ENCODE measurements at regions not wholly inside any gene's neighbourhood (a gene's known extent, or its start where the extent isn't known, plus 50 kb on each side); places are given as distances from the start of the nearest gene placed in this dataset.
"Not testable (repeated sequence)": the region's sequence is repeated elsewhere in the genome, so short reads cannot be mapped to it uniquely, and the experiment has no call there.

DNA sequence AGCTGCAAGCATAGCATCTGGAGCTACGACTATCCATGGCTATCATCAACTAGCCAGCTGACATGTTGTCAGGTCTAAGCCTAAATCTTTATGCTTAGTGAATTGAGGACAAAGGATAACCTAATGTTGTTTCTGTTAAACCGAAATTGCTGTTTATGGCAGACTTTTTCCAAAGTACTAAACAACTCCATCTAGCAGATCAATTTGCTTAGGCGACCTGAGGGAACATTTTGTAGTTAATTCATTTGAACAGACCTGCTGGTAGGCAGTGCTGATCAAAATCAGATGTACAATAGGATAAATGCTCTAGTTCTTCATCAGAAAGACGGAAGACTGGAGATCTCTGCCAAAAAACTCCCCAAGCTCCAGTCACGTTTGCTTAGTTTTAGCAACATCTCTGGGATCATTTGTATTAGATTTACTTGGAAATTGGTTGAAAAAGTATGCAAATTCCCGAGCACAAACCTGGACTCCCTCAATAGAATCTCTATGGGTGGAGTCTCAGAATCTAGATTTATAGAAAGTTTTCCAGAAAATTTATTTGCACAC is 301.6 kb upstream of the NRP1 start:
- no peak for DNase-seq

DNA sequence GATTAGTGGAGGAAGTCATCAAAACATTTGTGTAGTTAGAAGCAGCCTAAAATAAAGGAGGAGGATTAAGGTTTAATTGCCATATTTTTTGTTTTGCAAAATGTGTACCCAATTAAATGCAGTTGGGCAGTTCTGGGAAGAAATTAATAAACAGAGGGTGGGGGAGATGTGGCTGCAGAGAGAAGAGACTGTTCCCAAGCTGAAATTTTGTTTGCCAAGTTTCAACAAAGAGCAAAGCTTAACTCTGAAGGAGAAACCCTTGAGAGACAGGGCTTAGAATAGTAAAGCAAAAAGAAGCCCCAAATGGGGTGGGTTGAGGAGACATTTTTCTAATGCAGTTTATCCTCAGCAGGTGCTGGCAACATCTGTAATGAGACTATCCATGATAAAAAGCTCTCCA is 298.0 kb upstream of the NRP1 start:
- DNase-seq, result no peak

DNA sequence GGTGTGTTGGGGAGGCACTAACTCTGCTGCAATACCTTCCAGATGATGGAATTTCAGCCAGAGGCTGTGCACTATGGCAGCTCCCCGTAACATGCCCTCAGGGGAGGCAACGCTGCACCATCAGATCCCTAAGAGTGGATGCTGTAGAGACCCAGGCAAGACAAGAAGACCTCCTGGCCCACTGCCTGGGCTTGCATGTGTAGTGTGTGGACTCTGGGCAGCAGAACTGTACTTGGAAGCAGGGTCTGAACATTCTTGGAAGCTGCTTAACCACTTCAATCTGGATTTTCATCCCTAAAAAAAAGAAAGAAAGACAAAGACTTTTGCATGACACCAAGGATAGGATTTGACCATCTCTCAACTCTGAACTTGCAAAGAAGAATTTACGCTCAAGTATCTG is 297.5 kb upstream of the NRP1 start:
- no peak for DNase-seq

DNA sequence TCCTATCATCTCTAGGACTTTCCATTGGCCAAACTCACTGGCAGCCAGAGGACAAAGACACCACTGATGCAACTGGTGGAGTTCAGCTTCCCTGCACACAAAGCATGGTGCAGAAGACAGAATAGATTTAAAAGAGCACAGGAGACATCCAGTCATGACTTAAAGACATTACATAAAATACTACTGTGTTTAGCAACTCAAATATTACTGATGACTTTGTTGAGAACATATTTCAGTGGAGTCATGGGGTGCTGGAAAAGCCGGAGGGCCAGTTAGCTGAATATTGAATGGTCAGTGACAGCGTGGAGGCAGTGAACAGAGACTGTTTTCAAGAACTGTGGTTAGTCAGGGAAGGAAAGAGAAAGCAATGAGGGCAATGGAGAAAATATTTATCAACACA is 296.3 kb upstream of the NRP1 start:
- DNase-seq, result no peak

DNA sequence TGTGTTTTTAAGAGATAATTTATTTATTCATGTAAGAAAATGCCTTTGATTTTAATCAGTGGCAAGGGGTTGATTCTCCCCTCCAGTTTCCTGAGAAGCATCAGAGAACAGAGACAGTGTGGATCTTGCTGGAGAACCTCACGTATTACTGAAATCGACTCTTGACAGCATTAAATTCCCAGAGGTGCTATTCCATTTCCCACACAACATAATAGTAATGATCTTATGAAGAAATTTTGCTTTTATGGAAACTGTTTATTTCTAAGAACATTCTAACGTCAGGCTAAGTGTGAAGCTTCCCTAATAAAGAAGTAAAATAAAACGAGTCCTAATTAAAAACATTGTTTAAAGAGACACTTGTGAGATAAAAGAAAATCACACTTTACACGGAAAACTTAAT is 293.1 kb upstream of the NRP1 start:
- DNase-seq, result no peak

DNA sequence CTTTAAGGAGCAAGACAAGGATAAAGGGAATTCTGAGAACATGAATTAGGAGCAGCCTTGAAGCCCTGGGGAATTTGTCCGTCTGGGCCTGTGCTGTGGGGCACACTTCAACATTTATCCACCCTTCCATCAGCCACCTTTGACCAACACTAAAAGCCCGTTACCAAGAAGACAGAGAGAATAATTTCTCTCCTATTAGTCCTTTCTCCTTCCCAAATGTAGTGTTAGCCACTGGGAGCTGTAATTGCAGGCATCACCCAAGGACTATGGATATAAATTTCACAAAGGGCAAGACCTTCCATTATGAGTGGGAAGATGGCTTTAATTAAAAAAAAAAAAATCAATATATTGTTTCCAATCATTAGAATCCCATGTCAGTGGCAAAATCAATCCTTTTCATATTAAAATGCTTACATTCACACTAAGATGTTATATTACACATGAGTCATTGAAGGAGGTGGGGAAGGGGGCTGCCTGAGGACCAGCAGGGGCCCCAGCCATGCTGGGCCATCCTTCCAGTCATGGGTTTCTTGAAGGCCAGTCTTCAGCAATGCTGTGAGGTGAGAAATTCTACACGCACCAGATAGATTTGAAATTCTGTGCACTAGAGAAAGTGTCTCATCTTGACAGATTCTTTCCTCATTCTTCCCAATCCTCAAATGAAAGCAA is 292.5 kb upstream of the NRP1 start:
- DNase-seq, result no peak

DNA sequence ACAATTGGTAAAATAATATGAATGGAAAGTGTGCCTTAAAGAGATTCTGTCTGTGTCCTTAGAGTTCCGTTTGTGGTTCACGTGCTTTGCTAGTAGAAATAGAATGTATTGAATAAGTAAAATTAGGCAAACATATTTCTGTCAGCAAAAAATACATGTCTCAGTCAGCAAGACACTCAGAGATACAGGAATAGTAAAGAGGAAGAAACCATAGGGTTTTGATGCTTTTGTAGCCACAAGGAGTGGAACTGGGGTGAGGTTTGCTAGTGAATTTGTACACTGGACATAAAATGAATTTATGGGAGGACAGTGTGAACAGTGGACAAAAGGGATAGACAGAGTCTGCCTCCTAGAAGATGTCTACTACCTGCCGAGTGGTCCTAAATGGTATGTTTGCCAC is 289.2 kb upstream of the NRP1 start:
- no peak for DNase-seq

DNA sequence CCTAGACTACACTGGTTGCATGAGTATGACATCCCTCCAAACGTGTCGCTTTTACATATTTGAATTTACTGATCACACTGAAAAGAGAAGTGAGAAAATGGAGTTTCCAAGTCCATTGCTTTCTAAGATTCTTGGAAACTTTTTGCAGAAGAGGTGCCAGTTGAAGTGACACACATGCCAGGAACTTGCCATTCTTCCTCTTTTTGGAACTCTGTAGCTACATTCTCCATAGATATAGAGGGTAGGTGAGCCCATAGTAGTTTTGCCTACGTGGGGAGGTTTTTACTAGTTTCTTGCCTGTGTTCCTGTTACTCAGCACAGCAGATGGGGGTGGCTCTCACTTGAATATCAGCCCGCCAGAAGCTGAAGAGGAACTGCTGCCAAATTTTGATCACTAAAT is 286.6 kb upstream of the NRP1 start:
- peak; percentile 31 for DNase-seq

DNA sequence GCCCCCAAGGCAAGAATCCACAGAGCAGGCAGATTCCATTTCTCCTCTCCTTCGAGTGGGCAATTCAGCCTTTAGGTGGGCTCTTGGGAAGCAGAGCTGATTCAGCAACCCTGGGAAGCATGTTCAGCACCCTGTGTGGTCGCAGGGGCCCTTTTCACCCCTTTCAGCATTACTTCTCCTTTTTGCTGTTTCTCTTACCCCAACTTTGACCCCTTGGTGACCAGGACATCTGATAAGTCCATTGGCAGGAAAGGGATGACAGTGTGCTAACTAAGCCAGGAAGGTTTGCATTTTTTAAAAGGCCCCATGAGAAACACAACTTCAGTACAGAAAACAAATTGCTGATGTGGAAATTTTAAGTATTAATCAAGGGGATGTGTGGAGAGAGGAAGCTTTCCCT is 283.7 kb upstream of the NRP1 start:
- DNase-seq, result no peak

DNA sequence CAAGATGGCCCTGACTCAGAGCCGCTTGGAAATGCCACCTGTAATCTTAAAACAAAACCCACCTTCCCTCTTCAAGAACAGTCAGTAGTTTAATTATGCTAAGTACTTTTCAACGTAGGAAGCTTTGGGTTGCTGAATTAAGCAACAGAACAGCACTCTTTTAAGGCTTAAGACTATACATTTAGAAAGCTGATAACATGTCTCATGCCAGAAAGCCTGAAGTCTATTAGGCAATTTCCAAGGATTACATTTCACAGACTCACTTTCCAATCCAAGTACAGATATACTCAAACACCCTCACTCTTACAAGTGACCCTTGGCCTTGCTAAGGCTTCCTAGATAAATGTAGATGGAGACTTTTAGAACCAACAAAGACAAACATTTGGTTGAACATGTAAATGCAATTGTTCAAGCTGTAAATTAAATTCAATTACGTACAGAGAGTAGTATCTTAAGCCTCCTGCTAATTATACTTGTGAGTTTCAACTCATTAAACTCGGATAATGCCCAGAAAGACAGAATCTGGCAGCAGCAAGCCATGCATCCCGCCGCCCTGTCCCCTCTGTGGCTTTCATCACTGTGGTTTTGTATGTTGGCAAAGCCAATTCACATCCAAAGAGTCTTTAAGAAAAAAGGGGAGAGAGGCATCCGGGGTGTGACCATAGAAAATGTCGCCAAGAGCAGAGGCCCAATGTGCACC is 283.1 kb upstream of the NRP1 start:
- DNase-seq, result no peak

DNA sequence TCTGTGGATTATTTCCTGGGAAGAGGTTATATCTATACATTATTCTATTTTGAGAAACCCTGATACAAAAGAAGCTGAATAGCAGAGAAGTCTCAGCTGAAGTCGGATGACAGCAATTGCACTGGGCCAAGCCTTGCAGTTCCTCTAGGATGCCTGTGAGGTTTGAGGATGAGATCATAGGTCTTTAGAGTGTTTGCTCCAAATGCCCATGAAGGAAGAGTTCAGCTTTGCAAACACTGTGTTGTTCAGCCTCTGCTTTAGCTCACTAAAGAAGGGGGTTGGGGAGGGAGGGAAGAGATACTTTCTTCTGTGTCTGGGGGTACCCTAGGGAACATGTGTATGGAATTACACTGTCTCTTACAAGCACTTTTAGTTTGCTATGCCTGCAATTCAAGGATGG is 282.5 kb upstream of the NRP1 start:
- no peak for DNase-seq

DNA sequence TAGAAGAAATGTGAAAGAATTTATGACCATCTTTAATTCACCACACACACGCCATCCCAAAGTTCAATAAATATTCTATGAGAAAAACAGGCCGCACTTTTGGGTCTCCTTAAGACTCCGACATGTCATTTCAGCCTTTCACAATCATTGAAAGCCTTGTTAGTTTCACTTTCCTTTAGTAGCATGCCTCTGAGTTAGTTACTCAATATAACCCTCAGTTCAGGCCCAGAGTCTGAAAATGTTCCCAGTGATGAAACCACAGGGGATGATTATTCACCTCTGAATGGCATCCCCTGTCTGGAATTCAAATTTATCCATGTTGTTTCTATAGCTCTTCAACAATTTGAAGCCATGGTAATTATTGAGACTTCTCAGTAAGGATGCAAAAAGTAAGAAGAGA is 278.1 kb upstream of the NRP1 start:
- DNase-seq, result no peak

DNA sequence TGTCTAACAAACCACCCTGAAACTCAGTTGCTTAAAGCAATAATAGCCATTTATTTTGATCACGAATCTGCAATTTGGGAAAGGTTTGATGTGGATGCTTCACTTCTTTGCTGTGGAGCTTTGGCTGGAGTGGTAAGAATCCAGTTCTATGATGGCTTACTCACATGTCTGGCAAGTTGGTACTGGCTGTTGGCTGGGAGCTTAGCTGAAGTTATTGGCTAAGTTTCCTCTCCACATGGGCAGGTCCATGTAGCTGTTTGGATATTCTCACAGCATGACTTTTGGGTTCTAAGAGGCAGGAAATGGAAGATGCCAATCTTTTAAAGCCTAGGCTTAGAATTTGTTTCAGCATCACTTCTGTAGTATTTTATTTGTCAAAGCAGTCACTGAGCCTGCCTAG is 277.6 kb upstream of the NRP1 start:
- DNase-seq, result no peak

DNA sequence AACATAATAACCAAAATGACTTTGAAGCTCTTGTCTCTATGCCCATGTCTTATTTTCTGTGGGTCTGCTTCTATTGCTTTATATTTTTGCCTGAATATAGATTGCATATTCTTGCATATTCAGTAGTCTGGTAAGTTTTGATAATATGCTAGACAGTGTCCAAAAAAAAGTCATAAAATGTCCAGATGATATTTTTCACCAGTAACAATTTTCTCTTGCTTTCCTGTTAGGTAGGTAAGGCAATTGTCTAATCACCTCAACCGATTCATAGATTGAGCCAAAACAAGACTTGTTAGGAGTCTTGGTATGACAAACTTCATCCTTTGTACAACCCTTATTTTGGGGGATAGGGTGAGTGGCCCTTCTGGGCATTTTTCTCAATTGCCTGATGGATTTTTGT is 277.0 kb upstream of the NRP1 start:
- no peak for DNase-seq

DNA sequence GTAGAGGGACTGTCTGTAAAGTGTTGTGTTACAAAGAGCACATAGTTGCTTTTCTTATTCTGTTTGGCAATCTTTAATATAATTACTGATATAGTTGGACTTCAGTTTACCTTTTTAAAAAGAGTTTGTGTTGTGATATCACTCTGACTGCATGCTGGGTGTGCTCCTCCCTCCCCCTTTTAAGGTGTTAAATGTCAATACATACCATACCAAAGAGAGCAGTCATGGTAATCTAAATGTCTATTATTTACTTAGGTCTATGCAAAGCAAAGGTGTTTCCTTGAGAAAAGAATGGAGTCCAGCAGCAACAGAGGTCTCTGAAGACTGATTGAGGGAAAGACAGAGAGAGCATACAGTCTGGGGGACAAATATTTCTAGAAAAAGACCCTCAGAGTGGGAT is 275.1 kb upstream of the NRP1 start:
- no peak for DNase-seq

DNA sequence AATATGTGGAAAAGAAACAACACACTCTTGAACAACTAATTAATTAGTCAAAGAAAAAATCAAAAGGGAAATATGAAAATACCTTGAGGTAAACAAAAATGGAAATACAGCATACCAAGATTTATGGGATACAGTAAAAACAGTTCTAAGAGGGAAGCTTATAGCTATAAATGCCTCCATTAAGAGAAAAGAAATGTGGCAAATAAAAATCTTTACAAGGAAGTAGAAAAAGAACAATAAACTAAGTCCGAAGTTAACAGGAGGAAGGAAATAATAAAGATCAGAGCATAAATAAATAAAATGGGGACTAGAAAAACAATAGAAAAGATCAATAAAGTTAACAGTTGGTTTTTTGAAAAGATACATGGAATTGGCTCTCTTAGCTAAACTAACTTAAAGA is 267.8 kb upstream of the NRP1 start:
- DNase-seq, result no peak

DNA sequence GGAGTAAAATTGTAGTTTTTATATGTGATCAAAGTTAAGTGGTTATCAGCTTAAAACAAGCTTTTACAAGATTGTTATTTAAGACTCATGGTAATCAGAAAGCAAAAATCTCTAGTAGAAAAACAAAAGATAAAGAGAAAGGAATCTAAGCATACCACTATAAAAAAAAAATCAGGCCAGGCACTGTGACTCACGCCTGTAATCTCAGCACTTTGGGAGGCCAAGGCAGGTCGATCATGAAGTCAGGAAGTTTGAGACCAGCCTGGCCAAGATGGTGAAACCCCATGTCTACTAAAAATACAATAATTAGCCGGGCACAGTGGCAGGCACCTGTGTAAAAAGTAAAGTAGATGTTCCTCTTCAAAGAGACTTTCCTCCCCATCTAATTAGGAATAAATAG is 265.9 kb upstream of the NRP1 start:
- no peak for DNase-seq

DNA sequence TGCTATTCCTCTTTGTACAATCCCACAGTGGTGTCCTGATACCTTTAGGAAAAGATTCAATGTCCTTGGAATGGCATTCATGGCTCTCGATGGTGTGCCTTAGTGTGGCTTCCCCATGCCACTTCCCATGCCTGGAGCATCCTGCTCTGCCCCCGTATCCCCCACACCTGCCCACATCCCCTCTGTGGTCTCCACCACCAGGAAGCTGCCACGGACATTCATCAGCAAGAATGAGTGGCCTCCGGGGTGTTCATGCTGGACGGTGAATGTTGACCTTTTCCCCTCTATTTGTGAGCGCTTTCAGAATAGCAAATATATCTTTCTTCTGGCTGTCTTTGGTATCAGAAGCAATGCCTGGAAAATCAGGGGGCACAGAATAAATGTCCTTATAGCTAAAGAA is 262.0 kb upstream of the NRP1 start:
- DNase-seq, result peak; percentile 20

DNA sequence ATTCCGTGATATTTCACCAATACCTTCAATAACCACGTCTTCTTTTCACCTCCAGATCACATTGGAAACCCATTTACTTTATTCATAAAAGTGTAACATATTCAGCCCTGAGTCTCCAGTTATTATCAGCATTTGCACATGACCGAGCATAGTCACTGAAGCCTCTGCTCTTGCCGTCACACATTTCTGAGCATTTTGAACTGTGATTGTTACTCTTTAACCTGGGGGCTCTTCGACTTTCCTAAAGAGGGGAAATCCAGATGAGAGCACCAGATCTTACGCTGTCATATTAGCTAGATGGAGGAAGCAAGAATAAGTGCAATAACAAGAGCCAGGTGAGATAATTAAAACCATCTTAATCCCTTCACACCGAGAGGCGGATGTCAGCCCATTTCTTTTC is 260.0 kb upstream of the NRP1 start:
- DNase-seq, result no peak

DNA sequence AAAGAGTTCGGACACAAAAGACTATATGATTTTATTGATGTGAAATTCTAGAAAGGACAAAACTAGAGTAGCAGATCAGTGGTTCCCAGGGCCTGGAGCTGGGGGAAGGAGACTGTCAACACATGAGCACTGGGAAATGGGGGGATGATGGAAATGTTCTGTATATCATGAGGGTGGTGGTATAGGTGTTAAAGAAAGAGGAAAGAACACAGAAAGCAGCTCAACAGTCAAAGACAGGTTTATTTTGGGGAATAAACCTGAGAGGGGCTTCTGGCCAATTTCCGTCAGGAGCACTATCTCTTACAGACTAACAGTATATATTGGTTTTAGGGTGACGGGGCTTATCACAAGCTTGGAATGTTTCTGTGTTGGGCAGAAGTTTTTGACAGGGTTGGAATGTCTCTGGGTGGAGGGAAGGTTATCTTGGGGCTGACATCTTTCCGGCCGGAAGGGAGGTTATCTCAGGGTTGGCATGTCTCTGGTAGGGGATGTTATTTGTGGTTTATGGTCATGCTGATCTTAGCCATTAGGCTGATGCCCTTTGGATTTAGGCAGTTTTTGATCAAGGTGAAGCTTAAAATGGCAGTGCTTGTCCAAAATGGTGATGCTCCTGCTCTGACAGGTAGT is 254.6 kb upstream of the NRP1 start:
- no peak for DNase-seq

DNA sequence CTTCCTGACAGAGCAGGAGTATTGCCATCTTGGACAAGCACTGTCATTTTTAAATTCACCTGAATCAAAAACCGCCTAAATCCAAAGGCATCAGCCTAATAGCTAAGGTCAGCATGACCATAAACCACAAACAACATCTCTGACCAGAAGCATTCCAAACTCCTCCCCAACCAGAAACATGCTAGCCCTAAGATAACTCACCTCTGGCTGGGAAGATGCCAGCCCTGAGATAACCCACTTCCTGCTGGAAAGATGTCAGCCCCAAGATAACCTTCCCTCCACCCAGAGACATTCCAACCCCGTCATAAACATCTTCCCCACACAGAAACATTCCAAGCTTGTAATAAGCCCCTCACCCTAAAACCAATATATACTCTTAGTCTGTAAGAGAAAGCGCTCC is 250.1 kb upstream of the NRP1 start:
- not testable (repeated sequence) for DNase-seq

DNA sequence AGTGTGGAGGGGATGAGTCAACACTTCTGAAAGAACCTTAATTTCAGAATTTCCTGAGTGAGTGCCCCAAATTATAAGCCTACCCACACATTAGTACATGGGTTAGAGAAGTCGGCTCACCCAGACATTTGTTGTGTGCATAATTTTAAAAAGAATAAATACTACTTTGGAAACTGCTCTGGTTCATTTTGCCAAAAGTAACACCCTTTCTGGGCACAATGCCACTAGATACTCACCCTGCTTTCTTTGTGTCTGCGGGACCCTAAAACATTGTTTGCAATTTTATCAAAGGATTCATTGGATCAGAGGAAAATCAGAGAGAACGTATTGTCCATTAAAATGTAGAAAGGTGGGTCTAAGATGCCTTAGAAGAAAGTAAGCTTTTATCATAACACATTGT is 245.5 kb upstream of the NRP1 start:
- no peak for DNase-seq

DNA sequence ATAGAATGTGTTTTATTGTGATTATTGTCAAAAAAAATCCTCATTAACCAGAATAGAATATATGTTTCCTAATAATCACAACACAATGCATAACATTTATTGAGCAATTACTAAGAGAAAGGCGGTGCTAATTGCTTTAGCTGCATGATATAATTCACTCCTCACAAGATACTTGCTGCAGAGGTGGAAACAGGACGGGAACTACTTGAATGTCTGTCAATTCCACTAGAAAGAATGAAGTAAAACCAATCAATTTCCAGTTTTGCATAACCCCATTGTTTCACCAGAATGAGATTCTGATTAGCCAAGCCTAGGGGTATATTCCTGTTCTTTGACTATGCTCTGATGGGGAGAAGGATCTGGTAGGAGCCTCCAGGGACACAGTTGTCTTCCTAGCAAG is 239.1 kb upstream of the NRP1 start:
- no peak for DNase-seq

DNA sequence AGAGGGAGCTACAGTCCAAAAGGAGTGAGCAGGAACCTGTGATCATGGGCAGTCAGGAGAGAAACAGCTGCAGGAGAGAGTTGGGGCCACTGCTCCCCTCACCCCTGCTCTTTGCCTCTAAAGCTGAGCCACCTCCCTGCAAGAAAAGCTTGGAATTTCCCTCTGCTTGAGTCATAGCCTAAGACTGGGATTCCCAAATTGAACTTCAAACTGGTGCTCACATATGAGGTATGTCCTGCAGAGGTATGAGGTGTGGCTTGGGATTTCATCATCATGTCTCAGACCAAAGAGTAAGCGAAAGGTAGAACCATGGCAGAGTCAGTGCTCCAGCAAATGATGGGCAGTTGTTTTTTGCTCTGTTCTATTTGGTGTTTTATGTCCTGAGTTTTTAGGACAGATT is 237.1 kb upstream of the NRP1 start:
- no peak for DNase-seq
